Ascending aorta (tissue), 2 donors: ENCODE measurements at regions not wholly inside any gene's neighbourhood (a gene's known extent, or its start where the extent isn't known, plus 50 kb on each side); places are given as distances from the start of the nearest gene placed in this dataset.

Experiments
- DNase-seq, 2 donors: peaks; one replicate each; pipeline ENCODE4 v3.0.0-alpha.2; 2019; ENCODE audit warnings: low spot score in 2 of 2
- H3K27ac ChIP-seq, 2 donors: fragments of 200-600 bp; sonication (generic); one replicate each; pipeline ENCODE4 v1.5.1; 2016 to 2017; ENCODE audit warnings: mild to moderate bottlenecking in 1 of 2
- H3K27me3 ChIP-seq: fragments of 200-600 bp; sonication (generic); one replicate; pipeline ENCODE4 v1.5.1; 2017
- H3K36me3 ChIP-seq, 2 donors: fragments of 200-600 bp; sonication (generic); one replicate each; pipeline ENCODE4 v1.5.1; 2016
- H3K4me1 ChIP-seq, 2 donors: fragments of 200-600 bp; sonication (generic); one replicate each; pipeline ENCODE4 v1.5.1; 2016 to 2017; ENCODE audit warnings: mild to moderate bottlenecking in 1 of 2
- H3K4me3 ChIP-seq, 2 donors: fragments of 200-600 bp; sonication (generic); one replicate each; pipeline ENCODE4 v1.5.1; 2016 to 2017; ENCODE audit warnings: mild to moderate bottlenecking in 1 of 2
- H3K9me3 ChIP-seq, 2 donors: fragments of 200-600 bp; sonication (generic); one replicate each; pipeline ENCODE4 v1.5.1; 2016
- intact Hi-C: fragments of 100-400 bp; cut with DNase I; formaldehyde crosslinking; loops from one replicate; pipeline ENCODE4 v1.15.1; 2023
- TF ChIP-seq, protein P1 (sequence below), 3 experiments: fragments of 200-600 bp in 2 of 3; fragments of 450-650 bp in 1 of 3; sonication (generic) in 2 of 3; IDR thresholded peaks; one replicate each; pipeline ENCODE4 v1.5.1; 2016 to 2019; ENCODE audit warnings: antibody characterized with exemption in 3 of 3, mild to moderate bottlenecking in 1 of 3, moderate library complexity in 1 of 3

DNA sequence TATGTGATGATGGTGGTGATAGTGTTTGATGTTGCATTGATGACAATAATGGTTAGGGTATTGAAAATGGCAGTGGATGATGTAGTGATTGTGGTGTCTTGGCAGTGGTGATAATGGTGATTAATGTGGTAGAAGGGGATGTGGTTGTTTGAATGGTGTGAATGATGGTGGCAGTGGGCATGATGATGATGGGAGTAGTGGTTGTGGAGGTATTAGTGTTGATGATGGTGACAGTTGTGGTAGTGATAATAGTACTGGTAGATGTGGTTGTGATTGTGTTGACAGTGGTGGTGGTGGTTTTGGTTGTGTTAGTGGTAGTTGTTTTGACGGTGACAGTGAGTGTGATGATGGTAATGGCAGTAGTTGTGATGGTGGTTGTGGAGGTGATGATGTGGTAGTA, 1049.0 kb downstream of the VRK1 start:
- intact Hi-C loops: no loop called here
- H3K4me1 ChIP-seq: no peaks in the 10 kb centered on the region
- H3K36me3 ChIP-seq: no peaks in the 10 kb centered on the region
- no peaks in the 10 kb centered on the region for H3K9me3 ChIP-seq
- no peak overlapping the region for H3K4me3 ChIP-seq
- DNase-seq: no peak
- no peak overlapping the region for H3K27ac ChIP-seq
- no peaks in the 10 kb centered on the region for H3K27me3 ChIP-seq
- TF ChIP-seq, protein P1, sequence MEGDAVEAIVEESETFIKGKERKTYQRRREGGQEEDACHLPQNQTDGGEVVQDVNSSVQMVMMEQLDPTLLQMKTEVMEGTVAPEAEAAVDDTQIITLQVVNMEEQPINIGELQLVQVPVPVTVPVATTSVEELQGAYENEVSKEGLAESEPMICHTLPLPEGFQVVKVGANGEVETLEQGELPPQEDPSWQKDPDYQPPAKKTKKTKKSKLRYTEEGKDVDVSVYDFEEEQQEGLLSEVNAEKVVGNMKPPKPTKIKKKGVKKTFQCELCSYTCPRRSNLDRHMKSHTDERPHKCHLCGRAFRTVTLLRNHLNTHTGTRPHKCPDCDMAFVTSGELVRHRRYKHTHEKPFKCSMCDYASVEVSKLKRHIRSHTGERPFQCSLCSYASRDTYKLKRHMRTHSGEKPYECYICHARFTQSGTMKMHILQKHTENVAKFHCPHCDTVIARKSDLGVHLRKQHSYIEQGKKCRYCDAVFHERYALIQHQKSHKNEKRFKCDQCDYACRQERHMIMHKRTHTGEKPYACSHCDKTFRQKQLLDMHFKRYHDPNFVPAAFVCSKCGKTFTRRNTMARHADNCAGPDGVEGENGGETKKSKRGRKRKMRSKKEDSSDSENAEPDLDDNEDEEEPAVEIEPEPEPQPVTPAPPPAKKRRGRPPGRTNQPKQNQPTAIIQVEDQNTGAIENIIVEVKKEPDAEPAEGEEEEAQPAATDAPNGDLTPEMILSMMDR (IDR thresholded peaks at IDR 0.05): no peak

DNA sequence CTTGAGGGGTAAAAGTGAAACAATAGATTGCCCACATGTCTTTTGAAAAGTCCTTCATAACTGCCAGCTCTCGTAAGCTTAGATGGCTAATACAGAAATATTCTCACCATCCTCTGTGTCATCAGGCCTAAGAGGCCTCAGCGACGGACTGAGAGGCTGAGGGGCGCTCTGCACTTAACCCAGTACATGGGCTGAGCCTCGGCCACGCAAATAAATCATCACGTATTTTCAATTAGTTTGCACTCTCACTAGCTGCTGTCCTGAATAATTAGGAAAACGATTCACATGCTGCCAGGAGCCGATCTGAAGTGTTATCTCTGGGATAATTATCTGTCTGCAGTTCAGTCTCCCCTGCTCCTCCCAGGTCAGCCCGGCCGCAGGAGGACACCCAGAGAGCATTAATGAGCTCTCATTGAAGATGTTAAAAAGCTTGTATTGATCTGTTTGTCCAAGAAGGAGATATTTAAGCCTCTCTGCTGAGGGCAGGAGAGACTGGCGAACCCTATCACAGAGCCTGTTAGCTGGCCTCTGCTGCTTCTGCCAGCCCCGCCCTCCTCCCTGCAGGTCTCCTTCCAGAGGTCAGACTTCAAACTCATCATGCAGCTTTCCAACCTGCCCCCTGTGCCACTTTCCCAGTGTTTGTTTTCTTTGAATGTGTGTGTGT, 1051.3 kb downstream of the VRK1 start:
- Histone ChIP-seq H3K9me3 (no peaks in the 10 kb centered on the region), H3K4me3 (no peak overlapping the region), H3K4me1 (no peaks in the 10 kb centered on the region), H3K27ac (no peak overlapping the region), H3K36me3 (no peaks in the 10 kb centered on the region), H3K27me3 (no peaks in the 10 kb centered on the region)
- TF ChIP-seq, protein P1 (IDR thresholded peaks at IDR 0.05): no peak
- intact Hi-C loops: no loop called here
- DNase-seq: no peak

DNA sequence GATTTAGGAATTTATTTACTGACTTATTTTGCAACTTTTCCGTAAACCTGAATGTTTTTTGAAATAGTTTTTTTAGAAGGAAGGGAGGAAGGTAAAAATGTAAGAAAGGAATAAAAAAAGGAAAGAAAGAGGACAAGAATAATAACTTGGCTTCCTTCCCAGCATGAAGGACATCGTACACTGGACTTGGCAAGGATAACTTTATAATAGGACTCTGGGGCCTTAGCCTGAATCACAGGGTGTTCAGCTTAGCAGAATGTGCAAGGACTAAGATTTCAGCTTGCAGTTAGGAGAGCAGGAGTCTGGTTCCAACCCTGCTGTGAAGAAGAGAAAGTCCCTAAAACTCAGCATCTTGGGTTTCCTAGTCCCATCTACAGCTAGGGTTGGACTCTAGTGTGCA, 1053.3 kb downstream of the VRK1 start:
- no peaks in the 10 kb centered on the region for H3K4me1 ChIP-seq
- H3K4me3 ChIP-seq: no peak overlapping the region
- no peaks in the 10 kb centered on the region for H3K27me3 ChIP-seq
- no peaks in the 10 kb centered on the region for H3K36me3 ChIP-seq
- no peak for DNase-seq
- H3K27ac ChIP-seq: no peak overlapping the region
- TF ChIP-seq, protein P1 (IDR thresholded peaks at IDR 0.05): no peak
- H3K9me3 ChIP-seq: no peaks in the 10 kb centered on the region
- intact Hi-C loops: no loop called here

DNA sequence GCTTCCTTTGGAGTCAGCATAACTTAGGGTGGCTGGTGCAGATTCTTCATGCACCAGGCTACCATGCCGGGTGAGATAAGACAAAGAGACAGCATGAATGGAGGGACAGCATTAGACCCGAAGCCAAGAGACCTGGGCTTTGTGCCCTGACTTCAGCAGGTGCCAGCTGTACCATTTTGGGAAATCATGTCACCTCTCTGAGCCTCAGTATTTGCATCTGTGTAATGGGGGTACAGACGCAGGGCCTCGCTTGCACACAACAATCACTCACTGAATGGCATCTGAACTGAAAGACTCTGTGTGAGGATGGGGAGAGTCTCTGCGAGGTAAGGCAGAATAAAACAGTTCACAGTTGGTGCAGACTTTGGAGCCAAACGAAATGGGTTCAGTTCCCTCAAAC, 1053.7 kb downstream of the VRK1 start:
- H3K27me3 ChIP-seq: no peaks in the 10 kb centered on the region
- no peak for DNase-seq
- intact Hi-C loops: no loop called here
- no peaks in the 10 kb centered on the region for H3K9me3 ChIP-seq
- H3K4me3 ChIP-seq: no peak overlapping the region
- TF ChIP-seq, protein P1 (IDR thresholded peaks at IDR 0.05): no peak
- H3K36me3 ChIP-seq: no peaks in the 10 kb centered on the region
- no peak overlapping the region for H3K27ac ChIP-seq
- H3K4me1 ChIP-seq: no peaks in the 10 kb centered on the region

DNA sequence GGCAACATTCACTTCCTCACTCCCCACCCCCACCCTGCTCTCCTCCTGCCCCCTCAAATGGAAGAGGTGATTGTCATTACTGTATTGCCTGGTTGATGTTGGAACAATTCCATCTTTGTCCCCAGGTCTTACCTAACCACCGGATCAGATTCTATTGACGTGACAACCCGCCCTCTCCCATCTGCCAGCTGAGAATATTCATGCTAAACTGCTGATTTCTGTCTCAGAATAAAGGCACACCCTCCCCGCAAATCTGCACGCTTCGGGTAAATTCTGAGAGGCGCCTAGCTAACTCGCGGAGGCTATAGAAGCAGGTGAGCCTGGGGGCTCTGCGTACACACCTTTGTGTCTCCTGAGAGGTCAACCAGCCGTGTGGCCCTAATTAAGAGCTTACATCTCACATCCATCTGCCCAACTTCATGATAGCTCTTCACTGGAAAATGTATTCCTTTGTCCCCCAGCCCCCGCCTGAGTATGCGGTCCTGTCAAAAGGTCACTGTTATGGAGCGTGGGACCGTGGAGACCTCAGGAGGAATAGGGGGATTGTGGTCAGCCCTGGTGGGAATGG, 1054.3 kb downstream of the VRK1 start:
- Histone ChIP-seq H3K4me1 (no peaks in the 10 kb centered on the region), H3K27ac (no peak overlapping the region), H3K36me3 (no peaks in the 10 kb centered on the region), H3K27me3 (no peaks in the 10 kb centered on the region), H3K9me3 (no peaks in the 10 kb centered on the region), H3K4me3 (no peak overlapping the region)
- intact Hi-C loops: no loop called here
- no peak for DNase-seq
- TF ChIP-seq, protein P1 (IDR thresholded peaks at IDR 0.05): no peak
